ENCODE measurements at regions not wholly inside any gene's neighbourhood (a gene's known extent, or its start where the extent isn't known, plus 50 kb on each side); places are given as distances from the start of the nearest gene placed in this dataset.

GRCh38 chr20:53876956-53877355 lies 193.4 kb downstream of the BCAS1 start:
- TF ChIP-seq EZH2 (IDR thresholded peaks at IDR 0.05) = no peak
- no peak for TF ChIP-seq FOXP2 (optimal IDR thresholded peaks at IDR 0.05; ENCODE audit: control extremely low read depth, extremely low read length, insufficient read depth)
- TF ChIP-seq POLR2AphosphoS5 (IDR thresholded peaks at IDR 0.05; ENCODE audit: borderline replicate concordance, low read depth, low read length) = no peak

All from SK-N-MC (cell line).